HCT116 (cell line): ENCODE measurements at regions not wholly inside any gene's neighbourhood (a gene's known extent, or its start where the extent isn't known, plus 50 kb on each side); places are given as distances from the start of the nearest gene placed in this dataset.

Experiments
- ATAC-seq: fragments of 200-7000 bp; cut with Tn5 transposase; 2 replicates; pipeline ENCODE4 v1.9.1; 2020; ENCODE audit warnings: mild to moderate bottlenecking, moderate library complexity
- BruUV-seq: library from RNA; stranded (reverse); fragments of 400-500 nt; replicated peaks from 2 replicates; lab custom pipeline; 2021; lab: Mats Ljungman, UMichigan
- CTCF ChIA-PET: fragments of 300-600 bp; sonication (Branson Sonifier 250); formaldehyde crosslinking; loops from one replicate; lab custom pipeline; 2021; ENCODE audit warnings: antibody characterized with exemption; lab: Charles Lee
- POLR2A ChIA-PET: fragments of 300-600, 350-600 bp; sonication (Branson Sonifier 250); formaldehyde crosslinking; loops from one replicate; lab custom pipeline; 2021; ENCODE audit warnings: antibody characterized with exemption; lab: Charles Lee
- RAD21 ChIA-PET, 2 experiments: fragments of 300-600 bp; sonication (Branson Sonifier 250); formaldehyde crosslinking; loops; one replicate each; lab custom pipeline; 2023; ENCODE audit warnings: low total read pairs in 2 of 2; ENCODE audit not compliant: uncharacterized antibody in 2 of 2, unreplicated experiment in 2 of 2, low non-redundant PET in 1 of 2; lab: Charles Lee
- DNase-seq: peaks from one replicate; pipeline ENCODE4 v3.0.0-alpha.2; 2010; ENCODE audit warnings: low read depth, low spot score
- H2AFZ ChIP-seq: fragments of 200-600 bp; shearing (Covaris generic), sonication (generic); 2 replicates; pipeline ENCODE4 v1.6.1; 2017; ENCODE audit warnings: low read depth, mixed run types, mixed read lengths, antibody characterized with exemption, low read length; ENCODE audit not compliant: poor library complexity, severe bottlenecking
- H3K27ac ChIP-seq: 2 replicates; pipeline ENCODE4 v1.5.1; 2012; ENCODE audit warnings: low read depth, low read length
- H3K27me3 ChIP-seq: fragments of 200-600 bp; sonication (generic); 2 replicates; pipeline ENCODE4 v1.6.1; 2016; ENCODE audit warnings: mixed run types, low read length, mixed read lengths; ENCODE audit not compliant: insufficient read depth
- H3K36me3 ChIP-seq, 2 experiments: fragments of 200-500 bp in 1 of 2; fragments of 200-600 bp in 1 of 2; sonication (Bioruptor generic) in 1 of 2; sonication (generic) in 1 of 2; 2 replicates each; pipeline versions ENCODE4 v1.5.1 to v1.6.1; 2014 to 2016; ENCODE audit warnings: low read length in 2 of 2, inconsistent platforms in 1 of 2, mixed read lengths in 1 of 2, mixed run types in 1 of 2; ENCODE audit not compliant: insufficient read depth in 2 of 2, control insufficient read depth in 1 of 2
- H3K4me1 ChIP-seq, 2 experiments: fragments of 200-600 bp in 1 of 2; sonication (generic) in 1 of 2; 2 replicates each; pipeline versions ENCODE4 v1.5.1 to v1.6.1; 2012 to 2017; ENCODE audit warnings: low read length in 2 of 2, inconsistent platforms in 1 of 2, mild to moderate bottlenecking in 1 of 2, mixed read lengths in 1 of 2, mixed run types in 1 of 2, moderate library complexity in 1 of 2; ENCODE audit not compliant: insufficient read depth in 2 of 2, control insufficient read depth in 1 of 2
- H3K4me2 ChIP-seq: fragments of 200-600 bp; sonication (generic); 2 replicates; pipeline ENCODE4 v1.6.1; 2017; ENCODE audit warnings: mixed run types, low read length, mixed read lengths
- H3K4me3 ChIP-seq, 2 experiments: fragments of 200-600 bp in 1 of 2; sonication (generic) in 1 of 2; replicated peaks in 1 of 2; 2 replicates each; pipeline ENCODE4 v1.5.1; 2011 to 2016; ENCODE audit warnings: low read length in 2 of 2, control low read depth in 1 of 2, low read depth in 1 of 2, mild to moderate bottlenecking in 1 of 2, mixed read lengths in 1 of 2, mixed run types in 1 of 2
- H3K79me2 ChIP-seq: fragments of 200-600 bp; sonication (generic); 2 replicates; pipeline ENCODE4 v1.6.1; 2017; ENCODE audit warnings: mild to moderate bottlenecking, mixed run types, low read length, moderate library complexity, mixed read lengths; ENCODE audit not compliant: insufficient read depth
- H3K9ac ChIP-seq: fragments of 200-600 bp; sonication (generic); 2 replicates; pipeline ENCODE4 v1.6.1; 2016; ENCODE audit warnings: low read length, mixed read lengths
- H3K9me2 ChIP-seq: fragments of 200-600 bp; sonication (generic), shearing (Covaris generic); 2 replicates; pipeline ENCODE4 v1.6.1; 2017; ENCODE audit warnings: mixed run types, mild to moderate bottlenecking, moderate library complexity; ENCODE audit not compliant: insufficient read depth
- H3K9me3 ChIP-seq, 2 experiments: fragments of 200-500 bp in 1 of 2; fragments of 200-600 bp in 1 of 2; sonication (Bioruptor generic) in 1 of 2; sonication (generic) in 1 of 2; 2 replicates each; pipeline ENCODE4 v1.6.1; 2014 to 2017; ENCODE audit warnings: low read length in 2 of 2, mixed read lengths in 2 of 2, inconsistent platforms in 1 of 2, low read depth in 1 of 2, mild to moderate bottlenecking in 1 of 2, mixed run types in 1 of 2, moderate library complexity in 1 of 2; ENCODE audit not compliant: control insufficient read depth in 1 of 2, insufficient read depth in 1 of 2
- H4K20me1 ChIP-seq: fragments of 200-600 bp; sonication (generic), shearing (Covaris generic); 2 replicates; pipeline ENCODE4 v1.6.1; 2017; ENCODE audit warnings: mixed run types, mild to moderate bottlenecking, moderate library complexity; ENCODE audit not compliant: insufficient read depth
- ATF3 ChIP-seq: IDR thresholded peaks from 2 replicates; pipeline ENCODE4 v1.6.1; 2012
- CBX3 ChIP-seq: IDR thresholded peaks from 2 replicates; pipeline ENCODE4 v1.6.1; 2012; ENCODE audit warnings: low read depth
- CTCF ChIP-seq, 3 experiments: fragments of 200-600 bp in 1 of 3; sonication (generic) in 1 of 3; IDR thresholded peaks in 2 of 3; conservative IDR thresholded peaks in 1 of 3; 2 replicates each; pipeline ENCODE4 v1.5.1; 2012 to 2017; ENCODE audit warnings: low read depth in 2 of 3, low read length in 2 of 3, antibody characterized with exemption in 1 of 3, borderline replicate concordance in 1 of 3, control low read depth in 1 of 3, mild to moderate bottlenecking in 1 of 3, mixed read lengths in 1 of 3, mixed run types in 1 of 3, moderate library complexity in 1 of 3; ENCODE audit not compliant: insufficient read depth in 1 of 3
- EGR1 ChIP-seq: IDR thresholded peaks from 2 replicates; pipeline ENCODE4 v1.6.1; 2012; ENCODE audit warnings: low read depth
- EZH2 ChIP-seq: fragments of 200-600 bp; sonication (generic); IDR thresholded peaks from 2 replicates; pipeline ENCODE4 v1.6.1; 2017; ENCODE audit warnings: antibody characterized with exemption, mixed run types
- EZH2phosphoT487 ChIP-seq: fragments of 200-600 bp; IDR thresholded peaks from 2 replicates; pipeline ENCODE4 v1.6.1; 2018; ENCODE audit warnings: antibody characterized with exemption, borderline replicate concordance
- FOSL1 ChIP-seq: IDR thresholded peaks from 2 replicates; pipeline ENCODE4 v1.6.1; 2012; ENCODE audit warnings: low read depth
- JUND ChIP-seq: IDR thresholded peaks from 2 replicates; pipeline ENCODE4 v1.6.1; 2012
- MAX ChIP-seq: IDR thresholded peaks from 2 replicates; pipeline ENCODE4 v1.6.1; 2012
- POLR2A ChIP-seq: IDR thresholded peaks from 2 replicates; pipeline ENCODE4 v1.7.0; 2011; ENCODE audit warnings: borderline replicate concordance; ENCODE audit not compliant: insufficient read depth, insufficient read length; ENCODE audit errors: extremely low read depth
- REST ChIP-seq: IDR thresholded peaks from 2 replicates; pipeline ENCODE4 v1.6.1; 2012; ENCODE audit warnings: low read depth
- SIN3A ChIP-seq: IDR thresholded peaks from 2 replicates; pipeline ENCODE4 v1.6.1; 2012; ENCODE audit warnings: low read depth
- SP1 ChIP-seq: IDR thresholded peaks from 2 replicates; pipeline ENCODE4 v1.6.1; 2012; ENCODE audit warnings: low read depth
- TCF7L2 ChIP-seq: IDR thresholded peaks from 2 replicates; pipeline ENCODE4 v1.7.0; 2011; ENCODE audit warnings: borderline replicate concordance, inconsistent platforms; ENCODE audit not compliant: insufficient read depth, insufficient read length; ENCODE audit errors: extremely low read depth
- YY1 ChIP-seq: IDR thresholded peaks from 2 replicates; pipeline ENCODE4 v1.6.1; 2011; ENCODE audit warnings: low read length, low read depth, moderate library complexity, mild to moderate bottlenecking; ENCODE audit not compliant: insufficient replicate concordance; ENCODE audit errors: extremely low read depth
- ZBTB33 ChIP-seq: IDR thresholded peaks from 2 replicates; pipeline ENCODE4 v1.6.1; 2011; ENCODE audit warnings: mild to moderate bottlenecking, low read length, moderate library complexity; ENCODE audit not compliant: insufficient replicate concordance; ENCODE audit errors: extremely low read depth
- ZNF274 ChIP-seq: fragments of 200-500 bp; sonication (Bioruptor generic); IDR thresholded peaks from 2 replicates; pipeline ENCODE4 v1.6.1; 2014; ENCODE audit warnings: mild to moderate bottlenecking, low read depth, low read length, inconsistent platforms
- intact Hi-C: fragments of 100-400 bp; cut with micrococcal nuclease; formaldehyde crosslinking; loops from 2 replicates; pipeline ENCODE4 v1.10.0; 2022

GRCh38 chr5:148932355-148932935 lies 106.0 kb downstream of the ADRB2 start:
- Histone ChIP-seq H3K79me2 (no peaks in the 10 kb centered on the region), H2AFZ (no peak overlapping the region), H4K20me1 (no peaks in the 10 kb centered on the region), H3K4me2 (no peak overlapping the region), H3K9ac (no peak overlapping the region), H3K27ac (no peak overlapping the region), H3K27me3 (no peaks in the 10 kb centered on the region), H3K4me1 (no peaks in the 10 kb centered on the region), H3K4me3 (no peak overlapping the region), H3K9me3 (no peaks in the 10 kb centered on the region), H3K36me3 (no peaks in the 10 kb centered on the region), H3K9me2 (no peaks in the 10 kb centered on the region)
- BruUV-seq, result no TSS peak
- intact Hi-C loops, result no loop called here
- ChIA-PET CTCF (no interaction called here), RAD21 (no interaction called here), POLR2A (no interaction called here)
- TF ChIP-seq JUND, result no peak
- no peak for TF ChIP-seq EZH2
- no peak for TF ChIP-seq SIN3A
- no peak for TF ChIP-seq ZNF274
- TF ChIP-seq EZH2phosphoT487, result no peak
- no peak for TF ChIP-seq TCF7L2
- no peak for TF ChIP-seq SP1
- TF ChIP-seq CBX3, result no peak
- TF ChIP-seq ZBTB33, result no peak
- no peak for TF ChIP-seq REST
- TF ChIP-seq CTCF (IDR thresholded peaks at IDR 0.05 in 2 of 3, conservative IDR thresholded peaks at IDR 0.05 in 1 of 3; ENCODE audit: borderline replicate concordance in 1 of 3, insufficient read depth in 1 of 3, low read depth in 2 of 3, low read length in 2 of 3), result no peak
- no peak for TF ChIP-seq ATF3
- no peak for TF ChIP-seq POLR2A
- no peak for TF ChIP-seq MAX
- TF ChIP-seq YY1, result no peak
- no peak for TF ChIP-seq EGR1
- no peak for TF ChIP-seq FOSL1
- no peak for ATAC-seq
- no peak for DNase-seq
